DMS53 (cell line): ENCODE measurements at regions not wholly inside any gene's neighbourhood (a gene's known extent, or its start where the extent isn't known, plus 50 kb on each side); places are given as distances from the start of the nearest gene placed in this dataset.
A peak's percentile ranks its signal among the peaks of the same experiment; 100 is the strongest.
"Not testable (repeated sequence)": the region's sequence is repeated elsewhere in the genome, so short reads cannot be mapped to it uniquely, and the experiment has no call there.

Source experiments
- DNase-seq: peaks from one replicate; lab custom pipeline; 2025; lab: John Stamatoyannopoulos, UW

GRCh38 chr13:68948586-68948985 lies 1159.0 kb upstream of the ATXN8OS start:
- DNase-seq, result no peak

DNA sequence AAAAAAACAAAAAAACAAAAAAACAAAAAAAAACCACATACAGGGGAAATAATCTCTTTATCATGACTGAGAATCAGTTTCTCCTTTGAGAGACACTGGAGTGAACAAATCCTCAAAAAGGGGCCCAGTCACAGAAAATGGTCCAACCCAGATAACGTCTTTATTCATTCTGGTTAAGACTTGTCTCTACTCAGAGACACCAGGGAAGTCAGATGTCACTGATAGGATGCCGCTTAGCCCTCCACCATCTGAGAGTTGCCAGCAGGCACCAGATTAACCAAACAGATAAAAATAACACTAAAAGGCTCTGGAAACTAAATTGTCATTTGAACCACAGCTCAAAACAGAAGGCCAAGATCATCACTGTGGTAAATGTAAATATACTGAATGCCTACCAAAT lies 1163.4 kb upstream of the ATXN8OS start:
- no peak for DNase-seq

GRCh38 chr13:68940049-68940448 lies 1167.6 kb upstream of the ATXN8OS start:
- DNase-seq, result no peak

DNA sequence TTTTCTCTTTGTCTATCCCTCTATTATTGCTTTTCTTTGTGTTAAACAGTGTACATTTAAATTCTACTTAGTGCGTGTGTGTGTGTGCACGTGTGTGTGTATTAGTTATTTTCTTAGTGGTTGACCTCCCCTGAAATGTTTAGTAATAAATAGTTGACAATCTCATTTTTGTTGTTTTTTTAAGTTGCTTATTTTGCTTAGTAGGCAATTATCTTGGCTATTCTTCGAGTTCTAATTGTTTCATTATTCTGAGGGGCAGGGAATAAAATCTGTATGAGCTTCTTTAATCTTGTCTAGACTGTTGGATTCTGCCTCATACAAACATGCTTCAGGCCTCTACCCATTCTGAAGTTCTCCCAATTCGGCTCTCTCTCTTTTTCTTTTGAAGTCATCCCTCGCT lies 1169.0 kb upstream of the ATXN8OS start:
- DNase-seq, result no peak

GRCh38 chr13:68929075-68929745 lies 1178.4 kb upstream of the ATXN8OS start:
- DNase-seq, result no peak

DNA sequence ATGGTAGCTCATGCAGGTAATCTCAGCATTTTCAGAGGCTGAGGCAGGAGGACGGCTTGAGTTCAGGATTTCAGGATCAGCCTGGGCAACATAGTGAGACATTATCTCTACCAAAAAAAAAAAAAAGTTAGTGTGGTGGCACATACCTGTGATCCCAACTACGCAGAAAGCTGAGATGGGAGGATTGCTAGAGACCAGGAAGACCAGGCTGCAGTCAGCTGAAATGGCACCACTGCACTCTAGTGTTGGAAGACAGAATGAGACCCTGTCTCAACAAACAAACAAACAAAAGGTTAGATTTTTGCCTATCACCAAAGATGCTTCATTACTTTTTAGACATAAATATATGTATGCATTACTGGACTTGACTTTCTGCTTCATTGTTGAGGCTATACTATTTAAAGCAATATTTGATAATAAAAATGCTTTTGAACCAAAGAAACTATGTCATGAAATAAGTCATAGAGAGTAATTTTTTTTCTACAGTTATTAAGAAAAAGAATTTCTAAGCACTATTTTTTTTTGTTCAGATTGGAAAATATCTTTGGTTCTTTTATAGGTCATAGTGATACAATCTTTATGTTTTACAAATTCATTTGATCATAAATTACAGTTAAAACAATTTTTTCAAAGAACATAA lies 1180.1 kb upstream of the ATXN8OS start:
- peak; percentile 71 for DNase-seq

GRCh38 chr13:68923995-68924394 lies 1183.6 kb upstream of the ATXN8OS start:
- no peak for DNase-seq

DNA sequence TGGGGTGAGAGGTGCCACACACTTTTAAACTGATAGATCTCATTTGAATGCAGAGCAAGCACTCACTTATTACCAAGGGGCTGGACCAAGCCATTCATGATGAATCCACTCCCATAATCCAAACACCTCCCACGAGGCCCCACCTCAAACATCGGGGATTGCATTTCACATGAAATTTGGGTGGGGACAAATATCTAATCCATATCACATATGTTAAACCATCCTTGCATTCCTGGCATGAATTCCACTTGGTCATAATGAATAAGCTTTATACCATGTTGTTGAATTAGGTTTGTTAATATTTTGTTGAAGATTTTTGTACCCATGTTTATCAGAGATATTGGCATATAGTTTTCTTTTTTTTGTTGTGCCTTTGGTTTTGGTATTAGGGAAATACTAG lies 1198.7 kb upstream of the ATXN8OS start:
- peak; percentile 7 for DNase-seq

- no peak for DNase-seq
Observed at GRCh38 chr13:68905186-68905585, 1202.4 kb upstream of the ATXN8OS start.

- peak; percentile 65 for DNase-seq
Observed at GRCh38 chr13:68897331-68897928, 1210.2 kb upstream of the ATXN8OS start.

DNA sequence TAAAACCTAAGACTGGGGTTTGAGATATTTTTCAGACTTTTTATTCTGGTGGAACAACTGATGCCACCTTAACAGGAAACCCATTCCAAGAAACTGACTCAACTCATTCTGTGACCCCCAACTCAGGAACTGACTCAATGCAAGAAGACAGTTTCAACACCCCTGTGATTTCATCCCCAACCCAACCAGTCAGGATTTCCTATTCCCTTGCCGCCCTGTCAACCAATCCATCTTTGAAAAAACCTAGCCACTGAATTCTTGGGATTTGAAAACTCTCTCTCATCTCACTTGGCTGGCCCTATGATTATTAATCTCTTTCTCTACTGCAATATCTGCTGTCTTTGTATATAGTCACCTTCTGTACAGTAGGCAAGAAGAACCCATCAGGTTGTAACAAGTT lies 1211.9 kb upstream of the ATXN8OS start:
- DNase-seq, result no peak

DNA sequence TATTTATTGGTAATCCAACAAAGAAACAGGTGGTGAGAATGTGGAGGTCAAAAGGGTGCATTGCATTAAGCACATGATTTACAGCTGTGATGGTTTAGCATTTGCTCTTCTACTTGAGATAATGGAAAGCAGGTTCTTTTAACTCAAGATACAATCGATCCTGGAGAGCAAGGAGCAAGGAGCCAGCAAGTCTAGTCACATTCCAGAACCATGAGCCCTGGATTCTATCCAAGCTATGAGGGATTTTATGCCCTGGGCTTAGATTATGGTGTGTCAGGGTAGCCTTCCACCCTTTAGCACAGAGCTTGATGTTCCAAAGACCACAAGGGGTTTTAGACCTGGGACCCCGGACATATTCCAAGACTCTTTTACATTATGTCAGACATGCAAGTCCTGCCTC lies 1213.9 kb upstream of the ATXN8OS start:
- not testable (repeated sequence) for DNase-seq

GRCh38 chr13:68892596-68892995 lies 1215.0 kb upstream of the ATXN8OS start:
- not testable (repeated sequence) for DNase-seq

- DNase-seq, result not testable (repeated sequence)
Observed at GRCh38 chr13:68890101-68890500, 1217.5 kb upstream of the ATXN8OS start.

DNA sequence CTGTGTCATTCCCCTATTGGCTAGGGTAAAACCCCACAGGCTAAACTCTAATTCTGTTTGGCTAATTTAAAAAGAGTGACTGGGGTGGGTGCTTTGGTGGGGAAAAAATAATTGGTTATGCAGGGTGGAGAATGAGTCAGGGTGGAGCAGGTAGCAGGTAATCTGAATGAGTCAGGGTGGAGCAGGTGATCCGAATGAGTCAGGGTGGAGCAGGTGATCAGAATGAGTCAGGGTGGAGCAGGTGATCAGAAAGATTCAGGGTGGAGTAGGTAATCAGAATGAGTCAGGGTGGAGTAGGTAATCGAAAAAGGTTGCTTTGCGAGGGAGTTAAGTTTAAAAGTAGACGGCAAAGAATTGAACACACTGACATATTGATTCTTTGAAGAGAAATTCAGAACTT lies 1218.8 kb upstream of the ATXN8OS start:
- DNase-seq, result peak; percentile 48

DNA sequence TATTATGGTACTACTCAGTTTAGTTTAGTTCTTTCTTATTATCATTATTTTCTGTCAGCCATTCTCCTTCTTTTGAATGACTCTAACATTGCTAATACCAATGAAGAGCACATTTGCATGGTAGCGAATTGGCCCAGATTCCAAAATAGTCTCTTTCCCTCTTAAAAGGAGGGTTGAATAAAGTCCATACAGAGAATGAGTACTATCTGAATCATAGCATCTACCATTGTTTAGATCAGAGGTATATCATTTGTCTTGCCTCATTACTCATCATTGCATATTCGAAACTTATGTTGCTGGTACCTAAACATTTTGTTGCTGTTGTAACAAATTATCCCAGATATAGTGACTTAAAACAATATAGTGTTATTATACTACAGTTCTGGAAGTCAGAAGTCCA lies 1235.3 kb upstream of the ATXN8OS start:
- DNase-seq, result no peak

DNA sequence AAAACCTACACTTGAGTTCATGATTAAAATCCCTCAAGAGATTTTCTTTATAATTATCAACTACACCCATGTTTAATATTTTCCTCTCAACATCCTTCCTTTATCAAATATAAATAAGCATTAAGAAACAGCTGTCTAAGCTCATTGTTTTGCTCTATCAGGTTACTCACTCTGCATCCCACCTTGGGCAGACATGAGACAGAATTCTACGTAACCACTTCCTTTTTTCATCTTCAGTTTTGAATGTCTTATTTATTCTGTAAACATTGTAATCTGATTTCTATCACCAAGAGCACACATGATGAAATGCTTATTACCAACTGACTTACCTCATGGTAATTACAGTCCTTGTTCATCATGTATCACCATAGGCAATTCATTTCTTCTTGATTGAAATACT lies 1256.6 kb upstream of the ATXN8OS start:
- peak; percentile 66 for DNase-seq

DNA sequence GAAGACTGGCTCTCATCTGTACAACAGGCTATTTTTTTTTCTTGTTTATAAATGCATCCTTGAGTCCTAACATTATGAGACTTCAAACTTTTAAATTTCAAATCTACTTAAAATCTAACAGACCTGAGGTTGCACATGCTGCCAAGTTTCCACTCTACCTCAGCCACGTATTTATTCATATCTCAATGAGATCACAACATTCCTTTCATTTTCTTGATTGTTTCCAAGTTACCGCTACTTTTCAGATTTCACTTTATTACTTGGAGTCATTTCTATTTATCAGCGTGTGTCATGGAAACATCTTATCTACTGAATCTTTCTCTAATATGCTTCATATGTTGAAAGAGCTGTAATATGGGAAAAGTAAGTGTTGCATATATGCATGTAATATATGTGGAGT lies 1257.5 kb upstream of the ATXN8OS start:
- no peak for DNase-seq

- DNase-seq, result no peak
Observed at GRCh38 chr13:68846663-68847062, 1261.0 kb upstream of the ATXN8OS start.

DNA sequence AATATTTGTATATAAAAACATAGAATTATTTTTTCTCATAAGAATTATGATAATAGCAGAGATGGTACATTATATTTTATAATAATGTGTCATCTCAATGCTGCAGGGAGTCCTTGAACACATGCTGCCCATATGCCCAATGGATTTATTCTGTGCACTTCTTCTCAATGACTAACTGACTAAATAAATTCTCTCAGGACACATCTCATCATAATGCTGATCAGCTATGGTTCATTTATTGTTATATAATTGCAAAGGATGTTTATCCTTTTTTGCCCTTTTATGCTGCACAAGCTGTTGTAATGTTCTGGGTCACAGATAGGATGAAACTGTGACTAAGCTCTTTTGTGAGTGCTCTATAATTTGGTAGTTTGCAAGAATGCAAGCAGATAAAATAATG lies 1273.3 kb upstream of the ATXN8OS start:
- DNase-seq, result peak; percentile 46

DNA sequence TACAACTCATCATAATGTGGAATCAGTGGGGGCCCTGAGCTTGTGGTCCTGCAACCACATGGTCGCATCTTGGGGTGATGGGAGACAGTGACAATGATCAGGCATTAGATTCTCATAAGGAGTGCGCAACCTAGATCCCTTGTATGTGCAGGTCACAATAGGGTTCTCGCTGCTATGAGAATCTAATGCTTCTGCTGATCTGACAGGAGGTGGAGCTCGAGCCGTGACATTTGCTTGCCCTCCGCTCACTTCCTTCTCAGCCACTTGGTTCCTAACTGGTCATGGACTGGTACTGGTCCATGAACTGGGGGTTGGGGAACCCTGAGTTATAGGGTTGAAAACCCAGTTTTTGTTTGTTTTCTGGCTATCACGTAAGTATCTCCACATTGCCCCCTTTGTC lies 1290.9 kb upstream of the ATXN8OS start:
- DNase-seq, result no peak

- no peak for DNase-seq
Observed at GRCh38 chr13:68813180-68813796, 1294.3 kb upstream of the ATXN8OS start.

- peak; percentile 51 for DNase-seq
Observed at GRCh38 chr13:68810660-68811059, 1297.0 kb upstream of the ATXN8OS start.
